Activated effector memory CD4-positive, alpha-beta T cell treated with Interleukin-2 at 50 U/mL for 16 hours (primary cell): ENCODE measurements at regions not wholly inside any gene's neighbourhood (a gene's known extent, or its start where the extent isn't known, plus 50 kb on each side); places are given as distances from the start of the nearest gene placed in this dataset.

Experiments
- DNase-seq: peaks from one replicate; pipeline ENCODE4 v3.0.0-alpha.2; 2020

DNA sequence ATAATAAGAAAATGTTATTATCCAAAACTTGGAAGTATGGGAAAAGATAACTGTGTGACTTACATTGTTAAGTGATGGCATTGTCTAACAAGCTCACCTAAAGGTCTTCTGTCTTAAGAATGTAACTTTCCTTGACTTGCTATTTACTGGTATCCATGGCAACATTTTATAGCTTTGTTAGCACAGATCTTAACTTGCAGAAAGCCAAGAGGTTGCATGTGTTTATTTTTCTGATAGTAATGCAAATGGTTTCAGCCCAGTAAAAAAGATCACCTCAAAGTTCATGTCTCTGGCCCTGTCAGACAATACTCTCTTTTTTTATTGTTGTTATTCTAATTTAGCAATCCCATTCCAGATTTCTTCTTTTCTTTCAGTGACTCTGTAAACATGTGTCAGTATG lies 425.3 kb downstream of the SPRY1 start:
- DNase-seq, result no peak

- DNase-seq, result no peak
Observed at GRCh38 chr4:123822353-123822752, 425.8 kb downstream of the SPRY1 start.

DNA sequence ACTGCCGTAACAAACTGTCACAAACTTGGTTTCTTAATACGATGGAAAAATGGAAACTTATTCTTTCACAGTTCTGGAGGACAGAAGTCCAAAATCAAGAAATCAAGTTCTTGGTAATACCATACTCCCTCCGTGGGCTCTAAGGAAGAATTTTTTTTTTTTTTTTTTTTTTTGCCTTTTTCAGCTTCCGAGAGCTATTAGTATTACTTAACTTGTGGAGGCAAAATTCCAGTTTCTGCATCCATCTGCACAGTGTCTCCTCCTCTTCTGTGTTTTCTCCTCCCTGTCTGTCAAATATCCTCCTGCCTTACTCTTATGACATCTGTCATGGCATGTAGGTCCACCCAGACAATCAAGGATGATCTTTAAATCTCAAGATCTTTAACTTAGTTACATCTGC lies 426.6 kb downstream of the SPRY1 start:
- no peak for DNase-seq

- no peak for DNase-seq
Observed at GRCh38 chr4:123824524-123824923, 427.9 kb downstream of the SPRY1 start.

GRCh38 chr4:123825596-123826291 lies 429.1 kb downstream of the SPRY1 start:
- DNase-seq, result no peak

GRCh38 chr4:123826896-123827295 lies 430.3 kb downstream of the SPRY1 start:
- no peak for DNase-seq

DNA sequence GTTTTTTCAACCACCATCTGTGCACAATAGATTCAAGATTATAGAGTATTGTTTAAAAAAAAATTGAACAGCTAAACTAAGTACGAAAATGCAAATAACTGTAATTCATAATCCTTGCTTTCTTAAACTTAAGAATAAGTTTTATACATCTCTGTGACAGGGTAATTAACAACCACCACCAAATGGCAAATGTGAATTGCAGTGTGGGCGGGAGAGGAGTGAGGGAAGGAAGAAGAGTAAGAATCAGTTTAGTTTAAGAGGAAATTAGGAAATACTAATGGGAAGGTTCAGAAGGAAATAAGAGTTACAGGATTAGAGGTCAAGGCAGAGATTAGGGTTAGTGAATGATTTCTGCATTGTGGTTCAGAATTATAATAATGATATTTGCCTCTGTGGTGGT lies 430.9 kb downstream of the SPRY1 start:
- DNase-seq, result no peak

DNA sequence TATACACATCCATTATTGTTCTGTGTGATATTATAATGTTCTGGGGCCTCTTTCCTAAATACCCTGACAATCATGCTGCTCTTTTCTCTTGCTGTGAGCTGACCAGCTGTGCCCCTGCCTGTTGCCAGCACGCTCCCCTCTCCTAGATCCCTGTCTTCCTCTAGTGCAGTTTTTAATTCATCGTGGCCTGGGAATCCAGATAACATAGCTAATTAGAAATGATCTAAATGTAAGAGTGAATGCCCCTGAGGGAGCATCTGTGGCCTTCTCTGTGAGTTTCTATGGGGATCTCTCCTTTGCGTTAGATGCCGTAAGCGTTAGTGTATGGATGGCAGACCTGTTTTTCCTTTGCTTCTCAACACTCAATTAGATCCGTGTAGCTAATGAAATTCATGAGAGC lies 434.3 kb downstream of the SPRY1 start:
- no peak for DNase-seq

GRCh38 chr4:123832173-123833026 lies 435.8 kb downstream of the SPRY1 start:
- DNase-seq, result no peak

DNA sequence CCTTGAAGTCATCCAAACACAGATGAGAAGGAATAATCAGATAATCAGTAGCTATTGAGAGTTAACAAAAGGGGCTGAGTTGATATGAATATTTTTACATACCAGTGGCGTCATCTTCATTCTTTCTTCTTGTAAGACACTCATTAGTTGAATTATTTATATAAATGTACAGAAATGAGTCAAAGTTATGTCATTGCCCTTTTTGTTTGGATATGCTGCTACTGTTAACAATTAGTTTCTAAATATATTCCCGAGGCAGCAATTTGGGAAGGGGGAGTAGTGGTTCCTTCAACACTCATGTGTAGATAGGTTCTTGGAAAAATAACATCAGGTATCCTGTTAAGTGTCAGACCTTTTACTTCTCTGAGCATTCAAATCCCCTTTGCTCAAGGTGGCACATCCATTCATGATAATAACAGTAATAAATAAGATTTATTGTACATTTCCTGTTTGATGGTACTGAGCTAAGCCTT lies 436.6 kb downstream of the SPRY1 start:
- no peak for DNase-seq

DNA sequence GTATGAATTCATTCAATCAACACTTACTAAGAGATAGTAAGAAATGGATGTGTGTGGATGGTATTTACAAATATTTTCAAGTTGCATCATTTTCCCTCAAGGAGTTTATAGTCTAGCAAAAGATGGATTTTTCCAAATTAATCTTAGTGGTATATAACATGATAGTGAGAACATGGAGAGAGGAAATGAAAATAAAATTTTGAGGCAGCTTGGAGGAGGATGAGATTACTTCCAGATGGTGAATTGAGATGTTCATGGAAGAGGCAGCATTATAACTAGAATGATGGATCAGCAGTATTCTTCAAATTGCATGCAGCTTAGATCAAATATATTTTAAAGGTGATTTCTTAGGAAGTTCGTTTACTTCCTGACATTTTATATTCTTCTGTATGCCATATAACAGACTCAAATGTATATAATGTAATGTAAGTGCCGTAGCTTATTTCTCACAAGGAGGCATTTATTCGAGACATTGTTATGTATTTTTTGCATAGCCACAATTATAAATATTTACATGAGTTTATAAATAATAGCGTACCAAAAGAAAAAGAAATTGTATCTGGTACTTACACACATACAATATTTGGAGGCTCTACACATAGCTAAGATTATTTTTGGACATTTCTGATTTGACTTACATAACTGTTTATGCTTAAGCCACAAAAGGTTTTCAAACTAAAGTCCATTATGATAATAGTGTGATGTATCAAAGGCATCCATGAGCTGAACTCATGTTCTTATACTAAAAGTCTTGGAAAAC lies 439.4 kb downstream of the SPRY1 start:
- no peak for DNase-seq

- no peak for DNase-seq
Observed at GRCh38 chr4:123836851-123837595, 440.4 kb downstream of the SPRY1 start.

DNA sequence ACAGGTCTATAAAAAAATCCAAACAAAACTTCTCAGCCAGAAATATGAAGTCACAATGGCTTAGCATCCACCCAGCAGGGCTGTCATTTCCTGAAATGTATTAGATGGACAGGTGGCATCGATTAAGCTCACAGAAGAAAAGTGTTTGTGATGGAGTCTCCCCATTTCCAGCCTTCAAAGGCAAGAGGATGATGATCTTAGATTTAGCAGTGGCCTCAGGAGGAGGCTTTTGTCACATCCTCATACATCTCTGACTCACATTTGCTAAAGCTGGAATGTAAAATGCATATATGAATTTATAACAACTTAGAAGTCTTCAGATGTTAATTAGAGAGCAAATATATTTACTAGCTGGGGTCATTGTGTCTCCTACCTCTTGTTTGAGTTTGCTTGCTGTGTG lies 441.9 kb downstream of the SPRY1 start:
- no peak for DNase-seq

- no peak for DNase-seq
Observed at GRCh38 chr4:123840197-123840596, 443.6 kb downstream of the SPRY1 start.

DNA sequence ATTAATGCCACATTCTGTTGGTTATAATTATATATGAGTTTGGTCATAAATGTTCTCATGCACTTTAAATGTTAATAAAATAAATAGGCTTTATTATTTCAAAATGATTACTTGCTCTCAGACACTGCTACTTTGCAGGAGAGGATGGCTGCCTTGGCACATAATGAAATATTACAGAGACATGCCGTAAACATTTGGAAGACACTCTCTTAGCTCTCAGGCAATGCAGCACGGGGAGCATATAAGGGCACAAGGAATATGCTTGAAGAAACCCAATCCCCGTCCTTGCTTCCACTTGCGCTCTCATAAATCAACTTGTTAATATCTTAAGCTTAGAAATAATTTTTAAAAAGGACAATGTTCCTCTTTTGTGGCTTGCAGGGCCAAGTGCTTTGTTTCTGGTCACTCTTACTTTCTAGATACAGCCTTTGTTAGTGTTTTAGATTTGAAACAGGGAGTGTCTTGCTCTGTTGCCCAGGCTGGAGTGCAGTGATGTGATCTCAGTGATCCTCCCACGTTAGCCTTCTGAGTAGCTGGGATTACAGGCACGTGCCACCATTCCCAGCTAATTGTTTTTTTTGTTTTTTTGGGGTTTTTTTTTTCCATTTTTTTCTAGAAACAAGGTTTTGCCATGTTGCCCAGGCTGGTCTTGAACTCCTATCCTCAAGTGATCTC lies 445.0 kb downstream of the SPRY1 start:
- DNase-seq, result no peak

GRCh38 chr4:123843137-123843536 lies 446.5 kb downstream of the SPRY1 start:
- DNase-seq, result no peak

DNA sequence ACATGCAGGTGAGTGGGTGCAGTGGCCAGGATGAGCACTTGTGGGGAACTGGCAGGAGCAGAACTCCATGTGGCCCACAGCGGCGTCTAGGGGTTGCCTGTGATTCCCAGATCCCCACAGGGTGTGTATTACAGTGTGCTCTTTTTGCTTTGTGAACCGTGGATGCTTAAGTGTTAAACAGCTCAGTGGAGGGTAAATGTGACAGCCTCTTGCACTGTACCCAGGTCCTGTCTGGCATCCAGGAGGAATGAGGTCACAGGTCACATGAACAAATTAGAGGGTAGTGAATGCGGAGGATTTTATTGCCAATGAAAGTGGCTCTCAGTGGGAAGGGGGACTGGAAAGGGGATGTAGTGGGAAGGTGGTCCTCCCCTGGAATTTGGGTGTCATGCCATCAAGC lies 447.8 kb downstream of the SPRY1 start:
- no peak for DNase-seq

DNA sequence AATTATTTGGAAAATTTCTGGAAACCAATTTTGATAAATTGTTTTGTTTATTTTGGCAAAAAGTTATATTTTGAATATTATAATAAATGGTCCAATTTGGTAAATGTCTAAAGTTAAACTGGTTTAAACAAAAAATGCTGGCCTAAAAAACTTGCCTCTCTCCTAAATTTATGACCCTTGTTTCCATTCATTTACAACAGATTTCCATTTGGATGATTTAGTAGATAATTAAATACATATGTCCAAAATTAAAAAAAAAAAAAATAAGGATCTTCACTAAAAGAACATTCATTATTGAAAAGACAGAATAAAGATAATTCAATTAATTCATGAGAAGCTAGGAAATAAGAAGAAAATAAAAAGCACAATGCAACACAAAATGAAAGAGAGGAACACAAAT lies 449.5 kb downstream of the SPRY1 start:
- no peak for DNase-seq

- DNase-seq, result no peak
Observed at GRCh38 chr4:123846561-123846960, 450.0 kb downstream of the SPRY1 start.

- no peak for DNase-seq
Observed at GRCh38 chr4:123848606-123849005, 452.0 kb downstream of the SPRY1 start.

GRCh38 chr4:123849495-123849894 lies 452.9 kb downstream of the SPRY1 start:
- DNase-seq, result no peak

DNA sequence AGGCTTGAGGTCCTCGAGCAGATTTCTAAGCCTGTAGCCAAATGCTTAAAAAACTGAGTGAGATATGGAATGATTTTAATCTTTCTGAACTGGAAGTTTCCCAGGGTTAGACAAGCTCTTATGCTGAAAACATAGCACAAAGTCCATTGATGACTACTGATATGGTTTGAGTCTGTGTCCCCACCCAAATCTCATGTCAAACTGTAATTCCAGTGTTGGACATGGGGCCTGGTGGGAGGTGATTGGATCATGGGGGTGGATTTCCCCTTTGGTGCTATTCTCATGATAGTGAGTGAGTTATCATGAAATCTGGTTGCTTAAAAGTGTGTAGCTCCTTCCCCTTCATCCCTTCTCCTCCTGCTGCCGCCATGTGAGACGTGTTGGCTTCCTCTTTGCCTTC lies 454.9 kb downstream of the SPRY1 start:
- DNase-seq, result no peak
